HepG2 (cell line): ENCODE measurements at regions not wholly inside any gene's neighbourhood (a gene's known extent, or its start where the extent isn't known, plus 50 kb on each side); places are given as distances from the start of the nearest gene placed in this dataset.

Experiments used
- ATAC-seq: fragments of 200-7000 bp; cut with Tn5 transposase; 3 replicates; pipeline ENCODE4 v1.9.1; 2020; ENCODE audit warnings: mild to moderate bottlenecking, moderate library complexity
- BruUV-seq: library from RNA; stranded (reverse); fragments of 400-500 nt; replicated peaks from 2 replicates; lab custom pipeline; 2021; lab: Mats Ljungman, UMichigan
- CTCF ChIA-PET: fragments of 300-600 bp; formaldehyde crosslinking; extraction: SDS; loops from one replicate; lab custom pipeline; 2021; ENCODE audit warnings: low total read pairs, inconsistent platforms, low intra/inter-chr PET ratio; lab: Yijun Ruan, JAX
- POLR2A ChIA-PET: fragments of 350-600 bp; sonication (Branson Sonifier 250); formaldehyde crosslinking; loops from one replicate; lab custom pipeline; 2020; ENCODE audit warnings: antibody characterized with exemption, inconsistent platforms; lab: Yijun Ruan, JAX
- DNase-seq: peaks from one replicate; pipeline ENCODE4 v3.0.0-alpha.2; 2015; ENCODE audit warnings: low spot score
- FAIRE-seq: peaks from 3 replicates; lab custom pipeline; 2011; peaks lifted over from hg19 to GRCh38; lab: Jason Lieb, UNC
- H2AFZ ChIP-seq: one replicate; pipeline ENCODE4 v1.6.1; 2011; ENCODE audit warnings: low read length, inconsistent platforms
- H3K27ac ChIP-seq: fragments of 300-600 bp; 3 replicates; pipeline ENCODE4 v1.8.0; 2011; ENCODE audit warnings: mixed run types, mild to moderate bottlenecking, mixed read lengths, low read length, inconsistent platforms; ENCODE audit not compliant: insufficient read depth; ENCODE audit errors: extremely low read length
- H3K27me3 ChIP-seq, 2 experiments: fragments of 200-600 bp in 1 of 2; 2 replicates in 1 of 2; 3 replicates in 1 of 2; pipeline versions ENCODE4 v1.6.0 to v1.8.0; 2011; ENCODE audit warnings: low read length in 2 of 2, mild to moderate bottlenecking in 2 of 2, moderate library complexity in 2 of 2, inconsistent platforms in 1 of 2; ENCODE audit not compliant: insufficient read depth in 2 of 2, control insufficient read depth in 1 of 2
- H3K36me3 ChIP-seq, 2 experiments: fragments of 200-600 bp in 1 of 2; replicated peaks in 1 of 2; 2 replicates in 1 of 2; 3 replicates in 1 of 2; pipeline versions ENCODE4 v1.5.1 to v1.8.0; 2011; ENCODE audit warnings: low read length in 2 of 2, inconsistent platforms in 1 of 2; ENCODE audit not compliant: insufficient read depth in 2 of 2, control insufficient read depth in 1 of 2
- H3K4me1 ChIP-seq: 2 replicates; pipeline ENCODE4 v1.5.1; 2012; ENCODE audit warnings: low read length, inconsistent platforms; ENCODE audit not compliant: insufficient read depth
- H3K4me2 ChIP-seq: 2 replicates; pipeline ENCODE4 v1.6.0; 2011; ENCODE audit warnings: low read depth, low read length, inconsistent platforms
- H3K4me3 ChIP-seq, 3 experiments: fragments of 200-600 bp in 1 of 3; sonication (generic), shearing (Covaris generic) in 1 of 3; replicated peaks in 1 of 3; 2 replicates each; pipeline ENCODE4 v1.5.1; 2011 to 2016; ENCODE audit warnings: low read length in 3 of 3, inconsistent platforms in 2 of 3, low read depth in 2 of 3, mild to moderate bottlenecking in 2 of 3, control low read depth in 1 of 3, mixed read lengths in 1 of 3; ENCODE audit not compliant: insufficient read depth in 1 of 3
- H3K79me2 ChIP-seq: one replicate; pipeline ENCODE4 v1.6.1; 2011; ENCODE audit warnings: low read length, inconsistent platforms; ENCODE audit not compliant: insufficient read depth
- H3K9ac ChIP-seq: 2 replicates; pipeline ENCODE4 v1.6.0; 2011; ENCODE audit warnings: mild to moderate bottlenecking, low read depth, low read length, inconsistent platforms; ENCODE audit not compliant: insufficient read depth
- H3K9me3 ChIP-seq: 2 replicates; pipeline ENCODE4 v1.5.1; 2012; ENCODE audit warnings: mild to moderate bottlenecking, low read length
- H4K20me1 ChIP-seq: 2 replicates; pipeline ENCODE4 v1.6.0; 2011; ENCODE audit warnings: inconsistent platforms, mild to moderate bottlenecking, low read length, moderate library complexity; ENCODE audit not compliant: insufficient read depth
- GLI4 ChIP-seq: sonication (generic); formaldehyde crosslinking; IDR thresholded peaks from 2 replicates; pipeline ENCODE4 v1.5.1; 2020; ENCODE audit warnings: missing genetic modification reagents, mild to moderate bottlenecking, moderate library complexity, borderline replicate concordance
- MED13 ChIP-seq: sonication (generic); formaldehyde crosslinking; IDR thresholded peaks from 2 replicates; pipeline ENCODE4 v1.5.0; 2020; ENCODE audit warnings: missing genetic modification reagents
- NKX3-1 ChIP-seq: sonication (generic); formaldehyde crosslinking; IDR thresholded peaks from 2 replicates; pipeline ENCODE4 v1.5.0; 2020; ENCODE audit warnings: missing genetic modification reagents
- RAD21 ChIP-seq: fragments of 450-650 bp; formaldehyde crosslinking; IDR thresholded peaks from 2 replicates; pipeline ENCODE4 v1.5.0; 2020; ENCODE audit warnings: mild to moderate bottlenecking
- ZNF232 ChIP-seq: sonication (generic); formaldehyde crosslinking; IDR thresholded peaks from 2 replicates; pipeline ENCODE4 v1.4.0; 2020; ENCODE audit warnings: missing genetic modification reagents, borderline replicate concordance
- WGBS: methylation state at CpG from one replicate; pipeline ENCODE4 v1.1.6; 2017; ENCODE audit warnings: low lambda C conversion rate; 5-methylcytosine and 5-hydroxymethylcytosine counted together
- in situ Hi-C: cut with HindIII; loops from 2 replicates; pipeline ENCODE4 v1.10.0; 2017; ENCODE audit warnings: low pct_unique_long_range_greater_than_20kb; ENCODE audit not compliant: extremely low pct_ligation_motif_present
- intact Hi-C: fragments of 100-400 bp; cut with micrococcal nuclease; formaldehyde crosslinking; loops from one replicate; pipeline ENCODE4 v1.10.0; 2022; ENCODE audit not compliant: unreplicated experiment
- TF ChIP-seq, protein P1 (sequence below): IDR thresholded peaks from 2 replicates; pipeline ENCODE4 v1.6.1; 2016

DNA sequence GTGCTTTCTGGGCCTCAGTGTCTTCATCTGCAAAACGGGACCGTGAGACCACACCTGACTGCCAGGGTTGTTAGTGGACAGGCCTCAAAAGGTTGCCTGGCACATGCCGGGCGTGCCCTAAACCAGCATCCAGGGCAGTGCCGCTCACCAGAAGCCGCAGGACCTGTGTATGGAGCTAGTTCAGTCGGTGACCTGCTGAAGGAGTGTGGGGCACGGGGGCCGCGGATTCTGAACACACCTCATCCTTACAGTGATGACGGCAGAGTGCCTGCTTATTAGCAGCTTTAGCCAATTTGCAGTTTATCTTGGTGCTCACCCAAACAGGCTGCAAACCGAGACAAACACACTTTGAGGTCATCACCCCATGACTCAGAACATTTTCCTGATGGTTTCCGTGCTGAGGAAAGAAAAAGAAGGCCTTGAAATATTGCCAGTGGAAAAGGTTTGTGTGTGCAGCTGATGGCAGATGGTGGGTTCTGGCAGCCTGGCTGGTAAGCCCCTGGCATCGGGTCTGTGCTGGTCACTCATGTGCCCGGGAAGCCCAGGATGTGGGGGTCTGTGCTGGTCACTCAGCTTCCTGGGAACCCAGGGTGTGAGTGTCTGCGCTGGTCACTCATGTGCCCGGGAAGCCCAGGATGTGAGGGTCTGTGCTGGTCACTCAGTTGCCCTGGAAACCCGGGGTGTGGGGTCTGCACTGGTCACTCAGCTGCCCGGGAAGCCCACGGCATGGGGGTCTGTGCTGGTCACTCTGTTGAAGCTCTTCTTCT is 153.8 kb downstream of the ERMARD start:
- no peaks in the 10 kb centered on the region for H3K36me3 ChIP-seq
- no peaks in the 10 kb centered on the region for H3K79me2 ChIP-seq
- BruUV-seq: no TSS peak
- H3K9me3 ChIP-seq: peaks cover 4% of the 10 kb centered on the region; the same call in 1 of the 2 replicates
- no peak for FAIRE-seq
- CTCF ChIA-PET: no interaction called here
- WGBS: 27% methylated on average over 15 of the region's 20 CpGs
- intact Hi-C loops: no loop called here
- no peak for TF ChIP-seq ZNF232 (CRISPR knock-in tag)
- no peak for TF ChIP-seq MED13 (CRISPR knock-in tag)
- no peak for TF ChIP-seq RAD21 (CRISPR knock-in tag)
- TF ChIP-seq GLI4 (CRISPR knock-in tag): no peak
- TF ChIP-seq, protein P1, sequence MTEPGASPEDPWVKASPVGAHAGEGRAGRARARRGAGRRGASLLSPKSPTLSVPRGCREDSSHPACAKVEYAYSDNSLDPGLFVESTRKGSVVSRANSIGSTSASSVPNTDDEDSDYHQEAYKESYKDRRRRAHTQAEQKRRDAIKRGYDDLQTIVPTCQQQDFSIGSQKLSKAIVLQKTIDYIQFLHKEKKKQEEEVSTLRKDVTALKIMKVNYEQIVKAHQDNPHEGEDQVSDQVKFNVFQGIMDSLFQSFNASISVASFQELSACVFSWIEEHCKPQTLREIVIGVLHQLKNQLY (CRISPR knock-in tag): no peak
- TF ChIP-seq NKX3-1: no peak
- TF ChIP-seq, all 625 proteins: peak for 0
- H3K4me2 ChIP-seq: no peak overlapping the region
- H3K27ac ChIP-seq: no peak overlapping the region
- DNase-seq: no peak
- POLR2A ChIA-PET: no interaction called here
- no peak for ATAC-seq
- no peaks in the 10 kb centered on the region for H4K20me1 ChIP-seq
- H3K27me3 ChIP-seq: peaks cover 9 to 67% of the 10 kb centered on the region in 2 experiments
- in situ Hi-C loops: no loop called here
- H2AFZ ChIP-seq: no peak overlapping the region
- no peak overlapping the region for H3K4me3 ChIP-seq
- H3K9ac ChIP-seq: no peak overlapping the region
- no peaks in the 10 kb centered on the region for H3K4me1 ChIP-seq
